NT2/D1 (cell line): ENCODE measurements at regions not wholly inside any gene's neighbourhood (a gene's known extent, or its start where the extent isn't known, plus 50 kb on each side); places are given as distances from the start of the nearest gene placed in this dataset.

Source experiments
- SUZ12 ChIP-seq: IDR thresholded peaks from 2 replicates; pipeline ENCODE4 v1.6.1; 2011; ENCODE audit not compliant: insufficient read length, insufficient read depth; ENCODE audit errors: extremely low read depth
- ZNF274 ChIP-seq: IDR thresholded peaks from 2 replicates; pipeline ENCODE4 v1.6.1; 2011; ENCODE audit warnings: mild to moderate bottlenecking, low read depth, low read length

- TF ChIP-seq SUZ12 (no peak), ZNF274 (no peak)
Measured at GRCh38 chr15:29891096-29891457, 68.8 kb upstream of the TJP1 start.
